Body of pancreas (tissue), 4 donors: ENCODE measurements at regions not wholly inside any gene's neighbourhood (a gene's known extent, or its start where the extent isn't known, plus 50 kb on each side); places are given as distances from the start of the nearest gene placed in this dataset.

Source experiments
- ATAC-seq: fragments of 150-250 bp; one replicate; pipeline ENCODE4 v1.9.1; 2016
- DNase-seq, 4 donors: peaks; one replicate each; pipeline ENCODE4 v3.0.0-alpha.2; 2019
- H3K27ac ChIP-seq, 4 donors: fragments of 200-600 bp; sonication (generic); 1 replicate in 3 of 4; 2 replicates in 1 of 4; pipeline versions ENCODE4 v1.5.1 to v1.6.1; 2016 to 2019; ENCODE audit warnings: mild to moderate bottlenecking in 1 of 4, mixed read lengths in 1 of 4, moderate library complexity in 1 of 4
- H3K27me3 ChIP-seq, 2 donors: fragments of 200-600 bp; sonication (generic); one replicate each; pipeline ENCODE4 v1.6.0; 2016; ENCODE audit warnings: mild to moderate bottlenecking in 1 of 2
- H3K36me3 ChIP-seq, 2 donors: fragments of 200-600 bp; sonication (generic); replicated peaks in 1 of 2; 2 replicates each; pipeline ENCODE4 v1.5.1; 2016; ENCODE audit warnings: low read depth in 2 of 2; ENCODE audit not compliant: insufficient read depth in 1 of 2
- H3K4me1 ChIP-seq: fragments of 200-600 bp; sonication (generic); one replicate; pipeline ENCODE4 v1.6.0; 2016
- H3K4me3 ChIP-seq, 2 donors: fragments of 200-600 bp; sonication (generic); 1 replicate in 1 of 2; 2 replicates in 1 of 2; pipeline ENCODE4 v1.5.1; 2016 to 2019
- H3K9me3 ChIP-seq, 3 donors: fragments of 200-600 bp; sonication (generic); 1 replicate in 2 of 3; 2 replicates in 1 of 3; pipeline ENCODE4 v1.5.1; 2016
- CTCF ChIP-seq, 7 experiments: fragments of 450-650 bp in 4 of 7; fragments of 200-600 bp in 3 of 7; sonication (generic) in 3 of 7; IDR thresholded peaks; one replicate each; pipeline ENCODE4 v1.5.1; 2016 to 2019; ENCODE audit warnings: antibody characterized with exemption in 7 of 7
- POLR2A ChIP-seq, 3 donors: fragments of 450-650 bp; IDR thresholded peaks; one replicate each; pipeline ENCODE4 v1.6.1; 2016; ENCODE audit warnings: antibody characterized with exemption in 3 of 3, mild to moderate bottlenecking in 2 of 3
- WGBS, 2 donors: methylation state at CpG; one replicate each; pipeline ENCODE4 v1.1.5; 2017; 5-methylcytosine and 5-hydroxymethylcytosine counted together
- intact Hi-C: fragments of 100-400 bp; cut with DNase I; formaldehyde crosslinking; loops from one replicate; pipeline ENCODE4 v1.15.1; 2023

DNA sequence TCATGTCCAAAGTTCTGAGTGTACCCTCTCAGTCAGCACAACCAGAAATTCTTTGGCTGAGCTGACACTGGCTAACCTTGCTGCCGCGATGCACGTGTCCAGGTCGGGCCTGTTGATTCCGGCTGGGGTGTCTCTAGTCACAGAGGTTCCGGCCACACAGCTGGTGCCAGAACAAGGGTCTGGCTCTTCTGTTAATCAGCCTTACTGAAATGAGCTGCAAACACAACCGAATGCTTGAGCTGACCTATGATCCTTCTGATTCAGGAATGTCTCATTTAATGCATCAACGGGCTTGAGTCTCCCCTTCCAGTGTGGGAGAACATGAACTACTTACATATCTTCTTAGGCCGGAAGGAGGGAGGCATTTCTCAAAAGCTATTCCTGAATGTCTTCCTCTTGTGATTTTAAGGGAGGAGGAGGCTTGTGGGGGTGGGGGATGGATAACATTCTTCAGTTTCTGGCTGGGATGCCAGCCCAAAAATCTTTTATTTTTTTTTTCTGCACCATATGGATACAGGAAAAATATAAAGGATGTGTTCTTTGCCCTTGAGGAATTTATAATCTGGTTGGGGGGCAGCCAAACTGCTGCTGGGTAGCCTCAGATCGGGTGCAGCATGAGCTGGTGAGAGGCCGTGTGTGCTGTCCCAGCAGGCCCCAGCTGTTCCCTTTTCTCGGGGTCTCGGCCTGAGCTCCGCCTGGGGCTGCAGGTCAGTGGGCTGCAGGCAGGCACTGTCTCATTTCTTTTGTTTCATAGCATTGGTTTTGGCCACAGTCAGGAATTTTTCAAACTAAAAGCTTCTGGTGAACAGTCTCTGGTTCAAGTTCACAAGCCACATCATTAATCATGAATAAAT is 319.1 kb upstream of the TBL1XR1 start:
- TF ChIP-seq POLR2A (IDR thresholded peaks at IDR 0.05) = no peak
- no peak for TF ChIP-seq CTCF (IDR thresholded peaks at IDR 0.05)
- Histone ChIP-seq H3K4me1 (peaks cover 26% of the 10 kb centered on the region), H3K36me3 (no peaks in the 10 kb centered on the region), H3K4me3 (no peak overlapping the region), H3K27me3 (no peaks in the 10 kb centered on the region), H3K27ac (no peak overlapping the region), H3K9me3 (no peaks in the 10 kb centered on the region)
- ATAC-seq (peak; percentile 41), DNase-seq (peak in 1 of 4 donors; percentile 19)
- intact Hi-C loops = no loop called here
- 66 to 82% methylated on average over 8 to 14 of the region's 14 CpGs for WGBS, 2 donors

DNA sequence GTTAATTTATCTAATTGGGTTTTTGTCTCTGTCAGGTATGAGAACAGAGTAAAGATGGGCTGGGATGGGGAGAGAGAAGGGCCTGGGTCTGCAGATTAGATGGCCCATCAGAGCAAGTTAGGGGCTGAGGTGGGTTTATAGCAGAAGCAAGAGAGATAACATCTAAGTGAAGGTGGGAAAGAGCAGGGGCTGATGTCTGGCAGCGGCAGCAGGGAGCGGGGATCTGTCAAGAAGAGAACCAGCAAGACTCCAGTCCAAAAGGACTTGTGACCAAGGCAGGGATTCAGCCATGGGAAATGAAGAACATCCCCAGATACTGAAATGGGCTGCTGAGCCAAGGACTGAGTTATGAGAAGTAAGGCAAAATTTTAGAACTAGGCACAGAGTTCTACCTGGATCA is 320.6 kb upstream of the TBL1XR1 start:
- no peak overlapping the region for H3K4me3 ChIP-seq
- intact Hi-C loops = no loop called here
- no peak overlapping the region for H3K27ac ChIP-seq
- peaks cover 39% of the 10 kb centered on the region for H3K4me1 ChIP-seq
- DNase-seq (no peak), ATAC-seq (no peak)
- TF ChIP-seq POLR2A (IDR thresholded peaks at IDR 0.05) = no peak
- TF ChIP-seq CTCF (IDR thresholded peaks at IDR 0.05) = no peak
- no peaks in the 10 kb centered on the region for H3K36me3 ChIP-seq
- H3K27me3 ChIP-seq = no peaks in the 10 kb centered on the region
- WGBS, 2 donors = 94 to 100% methylated on average over 2 of the region's 2 CpGs
- no peaks in the 10 kb centered on the region for H3K9me3 ChIP-seq

DNA sequence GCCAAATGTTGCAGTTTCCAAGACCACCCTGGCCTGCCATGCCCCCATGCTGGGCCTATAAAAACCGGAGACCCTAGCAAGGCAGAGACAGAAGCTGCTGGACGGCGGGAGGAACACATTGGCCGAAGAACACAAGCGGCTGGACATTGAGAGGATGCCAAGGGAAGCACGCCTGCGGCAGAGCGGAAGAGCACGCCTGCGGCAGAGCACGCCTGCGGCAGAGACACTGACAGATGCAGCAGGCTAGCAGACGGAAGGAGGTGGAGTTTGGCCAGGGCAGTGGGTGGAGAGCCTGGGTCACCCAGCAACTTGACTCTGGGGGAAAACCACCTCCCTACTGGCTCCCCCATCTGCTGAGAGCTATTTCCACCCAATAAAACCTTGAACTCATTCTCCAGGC is 322.3 kb upstream of the TBL1XR1 start:
- Histone ChIP-seq H3K36me3 (no peaks in the 10 kb centered on the region), H3K27ac (no peak overlapping the region), H3K27me3 (no peaks in the 10 kb centered on the region), H3K4me3 (no peak overlapping the region), H3K9me3 (no peaks in the 10 kb centered on the region), H3K4me1 (peaks cover 45% of the 10 kb centered on the region)
- intact Hi-C loops = no loop called here
- 92 to 95% methylated on average over 13 of the region's 13 CpGs for WGBS, 2 donors
- TF ChIP-seq CTCF (IDR thresholded peaks at IDR 0.05) = no peak
- TF ChIP-seq POLR2A (IDR thresholded peaks at IDR 0.05) = no peak
- no peak for ATAC-seq
- DNase-seq = no peak

GRCh38 chr3:177521305-177521704 is 324.0 kb upstream of the TBL1XR1 start:
- H3K27me3 ChIP-seq = no peaks in the 10 kb centered on the region
- intact Hi-C loops = no loop called here
- 23 to 53% methylated on average over 7 to 8 of the region's 8 CpGs for WGBS, 2 donors
- peak; percentile 83 for ATAC-seq
- no peaks in the 10 kb centered on the region for H3K36me3 ChIP-seq
- peaks cover 41% of the 10 kb centered on the region for H3K4me1 ChIP-seq
- H3K4me3 ChIP-seq = no peak overlapping the region
- TF ChIP-seq POLR2A (IDR thresholded peaks at IDR 0.05) (no peak), CTCF (IDR thresholded peaks at IDR 0.05) (peak in 6 of 7 experiments; percentile 33 to 73 (median 66))
- peak overlapping the region in 1 of 4 donors; percentile 36 for H3K27ac ChIP-seq
- DNase-seq = peak; percentile 71 to 87 (median 86)
- H3K9me3 ChIP-seq = no peaks in the 10 kb centered on the region

DNA sequence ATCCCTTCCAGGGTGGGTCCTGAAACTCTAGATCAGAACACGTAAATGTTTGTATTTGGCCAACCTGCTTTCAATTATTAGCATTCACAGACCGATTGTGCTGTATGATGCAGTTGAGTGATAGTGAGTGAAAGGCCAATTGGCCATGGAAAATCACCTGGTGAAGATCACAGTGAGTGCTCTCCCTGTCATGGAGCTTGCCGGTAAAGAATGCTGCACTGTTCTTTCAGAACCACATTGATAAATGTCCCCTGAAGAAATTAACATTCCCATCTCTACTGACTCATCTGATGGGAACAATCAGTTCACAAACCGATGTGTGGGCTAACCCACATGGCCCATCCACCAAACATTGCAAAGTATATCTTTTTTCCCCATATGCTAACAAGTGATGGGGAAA is 324.8 kb upstream of the TBL1XR1 start:
- H3K27me3 ChIP-seq = no peaks in the 10 kb centered on the region
- intact Hi-C loops = no loop called here
- H3K36me3 ChIP-seq = no peaks in the 10 kb centered on the region
- H3K27ac ChIP-seq = peak overlapping the region in 1 of 4 donors; percentile 36
- TF ChIP-seq CTCF (IDR thresholded peaks at IDR 0.05) (no peak), POLR2A (IDR thresholded peaks at IDR 0.05) (no peak)
- peaks cover 36% of the 10 kb centered on the region for H3K4me1 ChIP-seq
- H3K9me3 ChIP-seq = no peaks in the 10 kb centered on the region
- ATAC-seq = no peak
- WGBS, 2 donors = 57 to 61% methylated on average over 4 of the region's 4 CpGs
- no peak for DNase-seq
- no peak overlapping the region for H3K4me3 ChIP-seq
